Muscle of back (tissue), 3 donors: ENCODE measurements at regions not wholly inside any gene's neighbourhood (a gene's known extent, or its start where the extent isn't known, plus 50 kb on each side); places are given as distances from the start of the nearest gene placed in this dataset.

Experiments
- DNase-seq, 3 donors: peaks; one replicate each; pipeline versions ENCODE4 v3.0.0 to v3.0.0-alpha.2; 2013

GRCh38 chr16:61596655-61597054 is 439.6 kb downstream of the CDH8 start:
- no peak for DNase-seq

GRCh38 chr16:61595605-61596004 is 440.6 kb downstream of the CDH8 start:
- DNase-seq = no peak

GRCh38 chr16:61590577-61590976 is 445.7 kb downstream of the CDH8 start:
- DNase-seq = no peak

GRCh38 chr16:61587526-61587925 is 448.7 kb downstream of the CDH8 start:
- DNase-seq = no peak

GRCh38 chr16:61581417-61582046 is 454.7 kb downstream of the CDH8 start:
- DNase-seq = no peak

- DNase-seq = no peak
Measured at GRCh38 chr16:61580579-61580978, 455.7 kb downstream of the CDH8 start.

- DNase-seq = no peak
Measured at GRCh38 chr16:61579195-61579594, 457.0 kb downstream of the CDH8 start.

GRCh38 chr16:61576476-61576875 is 459.8 kb downstream of the CDH8 start:
- DNase-seq = no peak

- DNase-seq = no peak
Measured at GRCh38 chr16:61575617-61576016, 460.6 kb downstream of the CDH8 start.

GRCh38 chr16:61569028-61569427 is 467.2 kb downstream of the CDH8 start:
- DNase-seq = peak in 2 of 3 donors; percentile 4 to 38

- DNase-seq = no peak
Measured at GRCh38 chr16:61564716-61565115, 471.5 kb downstream of the CDH8 start.

- no peak for DNase-seq
Measured at GRCh38 chr16:61555718-61556441, 480.4 kb downstream of the CDH8 start.

GRCh38 chr16:61549327-61549726 is 486.9 kb downstream of the CDH8 start:
- peak in 1 of 3 donors; percentile 25 for DNase-seq

GRCh38 chr16:61547626-61548025 is 488.6 kb downstream of the CDH8 start:
- DNase-seq = no peak

- no peak for DNase-seq
Measured at GRCh38 chr16:61544165-61544564, 492.1 kb downstream of the CDH8 start.

- DNase-seq = peak in 1 of 3 donors; percentile 61
Measured at GRCh38 chr16:61540216-61540615, 496.0 kb downstream of the CDH8 start.

GRCh38 chr16:61530697-61531096 is 505.5 kb downstream of the CDH8 start:
- DNase-seq = no peak

GRCh38 chr16:61500851-61501250 is 535.4 kb downstream of the CDH8 start:
- DNase-seq = no peak

- DNase-seq = no peak
Measured at GRCh38 chr16:61480250-61480649, 556.0 kb downstream of the CDH8 start.

- DNase-seq = no peak
Measured at GRCh38 chr16:61471737-61472136, 564.5 kb downstream of the CDH8 start.

- DNase-seq = no peak
Measured at GRCh38 chr16:61471023-61471422, 565.2 kb downstream of the CDH8 start.

- no peak for DNase-seq
Measured at GRCh38 chr16:61465285-61465684, 571.0 kb downstream of the CDH8 start.

GRCh38 chr16:61460020-61460419 is 576.2 kb downstream of the CDH8 start:
- DNase-seq = no peak

- peak in 1 of 3 donors; percentile 10 for DNase-seq
Measured at GRCh38 chr16:61435346-61435745, 600.9 kb downstream of the CDH8 start.
